ENCODE measurements at regions not wholly inside any gene's neighbourhood (a gene's known extent, or its start where the extent isn't known, plus 50 kb on each side); places are given as distances from the start of the nearest gene placed in this dataset.

GRCh38 chr7:142604671-142605070, 144.6 kb upstream of the PRSS1 start:
- DNase-seq (ENCODE audit: low read depth), result no peak
- TF ChIP-seq CTCF (conservative IDR thresholded peaks at IDR 0.05; ENCODE audit: control insufficient read depth, insufficient read depth, low read depth, low read length), result no peak

GRCh38 chr7:142603870-142604448, 145.3 kb upstream of the PRSS1 start:
- peak; percentile 77 for DNase-seq (ENCODE audit: low read depth)
- no peak overlapping the region for H3K4me3 ChIP-seq (ENCODE audit: control insufficient read depth, low read depth, low read length)
- TF ChIP-seq CTCF (conservative IDR thresholded peaks at IDR 0.05; ENCODE audit: control insufficient read depth, insufficient read depth, low read depth, low read length), result peak; percentile 97

More at GRCh38 chr7:142604671-142605070, 144.6 kb upstream of the PRSS1 start:
- H3K4me3 ChIP-seq (ENCODE audit: control insufficient read depth, low read depth, low read length), result no peak overlapping the region

- no peak overlapping the region for H3K4me3 ChIP-seq (ENCODE audit: control insufficient read depth, low read depth, low read length)
- no peak for TF ChIP-seq CTCF (conservative IDR thresholded peaks at IDR 0.05; ENCODE audit: control insufficient read depth, insufficient read depth, low read depth, low read length)
- DNase-seq (ENCODE audit: low read depth), result peak; percentile 70
These were observed 146.5 kb upstream of the PRSS1 start for GRCh38 chr7:142602756-142603155.

GRCh38 chr7:142602183-142602582, 147.1 kb upstream of the PRSS1 start:
- DNase-seq (ENCODE audit: low read depth), result peak; percentile 10
- no peak for TF ChIP-seq CTCF (conservative IDR thresholded peaks at IDR 0.05; ENCODE audit: control insufficient read depth, insufficient read depth, low read depth, low read length)
- no peak overlapping the region for H3K4me3 ChIP-seq (ENCODE audit: control insufficient read depth, low read depth, low read length)

- no peak for TF ChIP-seq CTCF (conservative IDR thresholded peaks at IDR 0.05; ENCODE audit: control insufficient read depth, insufficient read depth, low read depth, low read length)
- no peak for DNase-seq (ENCODE audit: low read depth)
- H3K4me3 ChIP-seq (ENCODE audit: control insufficient read depth, low read depth, low read length), result no peak overlapping the region
These were observed 151.0 kb upstream of the PRSS1 start for GRCh38 chr7:142598297-142598696.

- TF ChIP-seq CTCF (conservative IDR thresholded peaks at IDR 0.05; ENCODE audit: control insufficient read depth, insufficient read depth, low read depth, low read length), result no peak
- H3K4me3 ChIP-seq (ENCODE audit: control insufficient read depth, low read depth, low read length), result no peak overlapping the region
- DNase-seq (ENCODE audit: low read depth), result no peak
These were observed 151.7 kb upstream of the PRSS1 start for GRCh38 chr7:142597547-142597946.
